ENCODE measurements at regions not wholly inside any gene's neighbourhood (a gene's known extent, or its start where the extent isn't known, plus 50 kb on each side); places are given as distances from the start of the nearest gene placed in this dataset.
"Not testable (repeated sequence)": the region's sequence is repeated elsewhere in the genome, so short reads cannot be mapped to it uniquely, and the experiment has no call there.

- H3K4me3 ChIP-seq (ENCODE audit: low read depth, low read length); H3K9me3 ChIP-seq (ENCODE audit: control insufficient read depth, insufficient read depth, low read length); H3K4me1 ChIP-seq (ENCODE audit: control insufficient read depth, insufficient read depth, low read length); DNase-seq (ENCODE audit: low read depth in 4 of 6, low spot score in 6 of 6); H3K27me3 ChIP-seq (ENCODE audit: control insufficient read depth, insufficient read depth, low read length); H3K27ac ChIP-seq (ENCODE audit: low read depth, low read length); H3K36me3 ChIP-seq (ENCODE audit: control insufficient read depth, insufficient read depth, low read length): not testable (repeated sequence)
- 89% methylated on average over 1 of the region's 1 CpG for WGBS (ENCODE audit: insufficient coverage)
Observed at GRCh38 chr4:72864277-72864676, 205.2 kb downstream of the COX18 start.

DNA sequence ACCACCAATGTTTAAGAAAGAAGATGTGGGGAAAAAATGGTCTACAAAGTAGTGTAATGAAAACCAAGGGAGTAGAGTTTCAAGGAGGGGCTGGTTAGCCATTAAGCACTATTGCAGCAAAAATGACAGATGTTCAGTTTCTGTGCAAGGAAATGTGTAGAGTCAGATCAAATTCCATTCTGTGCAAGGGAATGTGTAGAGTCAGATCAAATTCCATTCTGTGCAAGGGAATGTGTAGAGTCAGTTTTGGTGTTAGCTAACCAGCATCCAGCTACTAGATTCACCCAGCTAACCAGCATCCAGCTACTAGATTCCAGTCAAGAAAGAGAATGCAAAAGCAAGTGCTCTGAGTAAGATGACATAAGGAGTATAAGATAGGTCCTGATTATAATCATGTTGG lies 208.8 kb downstream of the COX18 start:
- no peak overlapping the region for H3K4me3 ChIP-seq (ENCODE audit: low read depth, low read length)
- H3K36me3 ChIP-seq (ENCODE audit: control insufficient read depth, insufficient read depth, low read length), result no peaks in the 10 kb centered on the region
- DNase-seq (ENCODE audit: low read depth in 4 of 6, low spot score in 6 of 6), result no peak
- H3K27me3 ChIP-seq (ENCODE audit: control insufficient read depth, insufficient read depth, low read length), result no peaks in the 10 kb centered on the region
- no peaks in the 10 kb centered on the region for H3K4me1 ChIP-seq (ENCODE audit: control insufficient read depth, insufficient read depth, low read length)
- H3K27ac ChIP-seq (ENCODE audit: low read depth, low read length), result no peak overlapping the region
- H3K9me3 ChIP-seq (ENCODE audit: control insufficient read depth, insufficient read depth, low read length), result no peaks in the 10 kb centered on the region

DNA sequence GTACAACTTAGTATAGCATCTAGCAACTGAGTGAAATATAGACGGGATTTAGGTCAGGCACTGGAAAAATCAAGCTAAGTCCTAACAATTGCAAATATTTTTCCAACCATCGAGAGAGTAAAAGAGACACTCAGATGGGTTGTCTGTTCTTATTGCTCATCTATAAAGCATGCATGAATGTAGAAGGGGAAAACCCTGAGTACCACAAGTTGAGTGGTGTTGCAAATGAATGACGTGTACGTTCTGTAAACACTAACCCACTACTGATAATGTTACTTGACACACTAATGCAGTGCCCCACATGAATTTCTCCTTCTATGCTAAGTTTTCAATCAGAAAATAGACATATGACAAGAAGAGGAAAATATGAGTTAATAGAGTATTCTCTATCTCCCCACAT lies 211.2 kb downstream of the COX18 start:
- Histone ChIP-seq H3K9me3 (ENCODE audit: control insufficient read depth, insufficient read depth, low read length) (no peaks in the 10 kb centered on the region), H3K27ac (ENCODE audit: low read depth, low read length) (no peak overlapping the region), H3K4me1 (ENCODE audit: control insufficient read depth, insufficient read depth, low read length) (no peaks in the 10 kb centered on the region), H3K27me3 (ENCODE audit: control insufficient read depth, insufficient read depth, low read length) (no peaks in the 10 kb centered on the region), H3K36me3 (ENCODE audit: control insufficient read depth, insufficient read depth, low read length) (no peaks in the 10 kb centered on the region), H3K4me3 (ENCODE audit: low read depth, low read length) (no peak overlapping the region)
- WGBS (ENCODE audit: insufficient coverage), result no CpG with 5 or more reads among the region's 4 CpGs
- no peak for DNase-seq (ENCODE audit: low read depth in 4 of 6, low spot score in 6 of 6)

GRCh38 chr4:72857787-72858186 lies 211.7 kb downstream of the COX18 start:
- H3K36me3 ChIP-seq (ENCODE audit: control insufficient read depth, insufficient read depth, low read length), result no peaks in the 10 kb centered on the region
- H3K27ac ChIP-seq (ENCODE audit: low read depth, low read length), result no peak overlapping the region
- no peaks in the 10 kb centered on the region for H3K27me3 ChIP-seq (ENCODE audit: control insufficient read depth, insufficient read depth, low read length)
- H3K9me3 ChIP-seq (ENCODE audit: control insufficient read depth, insufficient read depth, low read length), result no peaks in the 10 kb centered on the region
- H3K4me1 ChIP-seq (ENCODE audit: control insufficient read depth, insufficient read depth, low read length), result no peaks in the 10 kb centered on the region
- no CpG with 5 or more reads among the region's 2 CpGs for WGBS (ENCODE audit: insufficient coverage)
- DNase-seq (ENCODE audit: low read depth in 4 of 6, low spot score in 6 of 6), result no peak
- H3K4me3 ChIP-seq (ENCODE audit: low read depth, low read length), result no peak overlapping the region

DNA sequence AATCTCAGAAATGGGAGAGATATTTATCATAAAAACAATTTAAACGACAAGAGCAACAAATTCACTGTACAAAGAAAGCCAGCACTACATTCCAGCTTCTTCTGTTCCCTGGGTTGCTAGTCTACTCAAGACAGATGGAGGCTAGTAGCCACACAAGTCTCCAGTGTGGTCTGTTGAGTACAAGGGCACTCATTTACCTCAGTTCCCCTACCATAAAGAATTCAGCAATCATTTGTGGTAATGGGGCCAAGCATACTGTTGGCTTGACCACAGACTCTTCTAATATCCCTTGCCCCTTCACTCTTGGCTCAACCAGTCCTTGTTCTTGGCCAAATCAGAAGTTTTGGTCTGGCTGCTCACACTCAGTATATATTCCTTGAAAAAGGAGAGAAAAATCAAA lies 212.3 kb downstream of the COX18 start:
- no peaks in the 10 kb centered on the region for H3K4me1 ChIP-seq (ENCODE audit: control insufficient read depth, insufficient read depth, low read length)
- DNase-seq (ENCODE audit: low read depth in 4 of 6, low spot score in 6 of 6), result no peak
- H3K36me3 ChIP-seq (ENCODE audit: control insufficient read depth, insufficient read depth, low read length), result no peaks in the 10 kb centered on the region
- no CpG with 5 or more reads among the region's 1 CpG for WGBS (ENCODE audit: insufficient coverage)
- no peaks in the 10 kb centered on the region for H3K9me3 ChIP-seq (ENCODE audit: control insufficient read depth, insufficient read depth, low read length)
- no peaks in the 10 kb centered on the region for H3K27me3 ChIP-seq (ENCODE audit: control insufficient read depth, insufficient read depth, low read length)
- H3K27ac ChIP-seq (ENCODE audit: low read depth, low read length), result no peak overlapping the region
- H3K4me3 ChIP-seq (ENCODE audit: low read depth, low read length), result no peak overlapping the region

DNA sequence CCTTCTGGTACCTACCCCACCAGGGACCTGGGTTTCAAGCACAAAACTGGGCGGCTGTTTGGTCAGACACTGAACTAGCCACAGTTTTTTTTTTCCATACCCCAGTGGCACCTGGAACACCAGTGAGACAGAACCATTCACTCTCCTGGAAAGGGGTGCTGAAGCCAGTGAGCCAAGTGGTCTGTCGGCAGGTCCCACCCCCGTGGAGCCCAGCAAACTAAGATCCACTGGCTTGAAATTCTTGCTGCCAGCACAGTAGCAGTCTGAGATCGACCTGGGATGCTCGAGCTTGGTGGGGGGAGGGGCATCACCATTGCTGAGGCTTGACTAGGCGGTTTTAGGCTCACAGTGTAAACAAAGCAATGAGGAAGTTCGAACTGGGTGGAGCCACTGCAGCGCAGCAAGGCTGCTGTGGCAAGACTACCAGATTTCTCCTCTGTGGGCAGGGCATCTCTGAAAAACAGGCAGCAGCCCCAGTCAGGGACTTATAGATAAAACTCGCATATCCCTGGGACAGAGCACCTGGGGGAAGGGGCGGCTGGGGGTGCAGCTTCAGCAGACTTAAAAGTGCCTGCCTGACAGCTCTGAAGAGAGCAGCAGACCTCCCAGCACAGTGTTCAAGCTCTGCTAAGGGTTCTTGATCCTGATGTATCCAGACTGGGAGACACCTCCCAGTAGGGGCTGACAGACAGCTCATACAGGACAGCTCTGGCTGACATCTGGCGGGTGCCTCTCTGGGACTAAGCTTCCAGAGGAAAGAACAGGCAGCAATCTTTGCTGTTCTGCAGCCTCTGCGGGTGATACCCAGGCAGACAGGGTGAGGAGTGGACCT lies 223.0 kb downstream of the COX18 start:
- no peak overlapping the region for H3K27ac ChIP-seq (ENCODE audit: low read depth, low read length)
- WGBS (ENCODE audit: insufficient coverage), result 78% methylated on average over 11 of the region's 12 CpGs
- DNase-seq (ENCODE audit: low read depth in 4 of 6, low spot score in 6 of 6), result no peak

DNA sequence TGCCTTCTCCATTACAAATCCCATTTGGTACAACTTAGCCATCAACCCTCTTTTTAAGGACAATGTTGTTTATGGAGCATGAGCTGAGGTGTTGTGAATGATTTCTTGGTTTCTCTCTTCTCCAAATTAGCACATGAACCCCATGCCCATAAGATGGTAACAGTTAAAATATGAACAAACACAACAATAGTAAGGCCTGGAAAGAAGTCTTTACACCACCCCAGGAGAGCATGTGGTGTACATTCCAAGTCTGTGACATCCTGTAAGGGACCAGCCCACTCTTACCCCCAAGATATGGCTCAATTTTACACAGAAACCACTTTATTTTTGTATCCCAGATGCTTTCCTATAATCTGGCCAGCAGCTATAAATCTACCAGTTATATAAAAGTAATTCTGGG lies 226.1 kb downstream of the COX18 start:
- Histone ChIP-seq H3K36me3 (ENCODE audit: control insufficient read depth, insufficient read depth, low read length) (no peaks in the 10 kb centered on the region), H3K4me3 (ENCODE audit: low read depth, low read length) (no peak overlapping the region), H3K27me3 (ENCODE audit: control insufficient read depth, insufficient read depth, low read length) (no peaks in the 10 kb centered on the region), H3K4me1 (ENCODE audit: control insufficient read depth, insufficient read depth, low read length) (no peaks in the 10 kb centered on the region), H3K9me3 (ENCODE audit: control insufficient read depth, insufficient read depth, low read length) (no peaks in the 10 kb centered on the region), H3K27ac (ENCODE audit: low read depth, low read length) (no peak overlapping the region)
- DNase-seq (ENCODE audit: low read depth in 4 of 6, low spot score in 6 of 6), result no peak

More for the DNA sequence above, 223.0 kb downstream of the COX18 start:
- no peaks in the 10 kb centered on the region for H3K36me3 ChIP-seq (ENCODE audit: control insufficient read depth, insufficient read depth, low read length)
- H3K9me3 ChIP-seq (ENCODE audit: control insufficient read depth, insufficient read depth, low read length), result no peaks in the 10 kb centered on the region
- no peaks in the 10 kb centered on the region for H3K27me3 ChIP-seq (ENCODE audit: control insufficient read depth, insufficient read depth, low read length)
- H3K4me1 ChIP-seq (ENCODE audit: control insufficient read depth, insufficient read depth, low read length), result no peaks in the 10 kb centered on the region
- H3K4me3 ChIP-seq (ENCODE audit: low read depth, low read length), result no peak overlapping the region

GRCh38 chr4:72842323-72842722 lies 227.2 kb downstream of the COX18 start:
- H3K27ac ChIP-seq (ENCODE audit: low read depth, low read length), result no peak overlapping the region
- no peak for DNase-seq (ENCODE audit: low read depth in 4 of 6, low spot score in 6 of 6)
- H3K4me1 ChIP-seq (ENCODE audit: control insufficient read depth, insufficient read depth, low read length), result no peaks in the 10 kb centered on the region
- no peaks in the 10 kb centered on the region for H3K27me3 ChIP-seq (ENCODE audit: control insufficient read depth, insufficient read depth, low read length)
- H3K4me3 ChIP-seq (ENCODE audit: low read depth, low read length), result no peak overlapping the region
- no peaks in the 10 kb centered on the region for H3K36me3 ChIP-seq (ENCODE audit: control insufficient read depth, insufficient read depth, low read length)
- H3K9me3 ChIP-seq (ENCODE audit: control insufficient read depth, insufficient read depth, low read length), result no peaks in the 10 kb centered on the region

DNA sequence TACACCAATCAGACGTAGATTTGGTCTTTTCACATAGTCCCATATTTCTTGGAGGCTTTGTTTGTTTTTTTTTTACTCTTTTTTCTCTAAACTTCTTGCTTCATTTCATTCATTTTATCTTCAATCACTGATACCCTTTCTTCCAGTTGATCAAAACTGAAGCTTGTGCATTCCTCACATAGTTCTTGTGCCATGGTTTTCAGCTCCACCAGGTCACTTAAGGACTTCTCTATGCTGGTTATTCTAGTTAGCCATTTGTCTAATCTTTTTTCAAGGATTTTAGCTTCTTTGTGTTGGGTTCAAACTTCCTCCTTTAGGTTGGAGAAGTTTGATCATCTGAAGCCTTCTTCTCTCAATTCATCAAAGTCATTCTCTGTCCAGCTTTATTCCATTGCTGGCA lies 229.3 kb downstream of the COX18 start:
- H3K27me3 ChIP-seq (ENCODE audit: control insufficient read depth, insufficient read depth, low read length); H3K4me1 ChIP-seq (ENCODE audit: control insufficient read depth, insufficient read depth, low read length); H3K9me3 ChIP-seq (ENCODE audit: control insufficient read depth, insufficient read depth, low read length); H3K27ac ChIP-seq (ENCODE audit: low read depth, low read length); H3K4me3 ChIP-seq (ENCODE audit: low read depth, low read length); DNase-seq (ENCODE audit: low read depth in 4 of 6, low spot score in 6 of 6); H3K36me3 ChIP-seq (ENCODE audit: control insufficient read depth, insufficient read depth, low read length): not testable (repeated sequence)
- WGBS (ENCODE audit: insufficient coverage), result no CpG with 5 or more reads among the region's 1 CpG

DNA sequence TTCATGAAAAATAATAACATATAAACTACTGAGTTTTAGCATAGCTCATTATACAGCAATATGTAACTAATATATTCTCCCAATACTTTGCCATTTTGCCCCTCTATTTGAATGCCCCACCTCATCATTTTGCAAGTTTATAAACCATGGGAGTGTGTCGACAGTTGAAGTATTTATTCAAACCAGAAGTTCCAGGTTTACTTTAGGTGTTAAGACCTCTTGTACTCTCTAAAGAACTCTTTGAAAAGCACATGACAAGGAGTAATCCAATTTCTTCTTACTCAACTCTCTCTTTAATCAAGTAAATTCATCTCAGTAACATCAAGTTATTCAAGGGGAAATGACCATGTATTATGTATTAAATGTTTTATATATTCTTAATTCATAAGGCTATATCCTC lies 240.7 kb downstream of the COX18 start:
- Histone ChIP-seq H3K36me3 (ENCODE audit: control insufficient read depth, insufficient read depth, low read length) (no peaks in the 10 kb centered on the region), H3K4me3 (ENCODE audit: low read depth, low read length) (no peak overlapping the region), H3K4me1 (ENCODE audit: control insufficient read depth, insufficient read depth, low read length) (no peaks in the 10 kb centered on the region), H3K27ac (ENCODE audit: low read depth, low read length) (no peak overlapping the region), H3K27me3 (ENCODE audit: control insufficient read depth, insufficient read depth, low read length) (no peaks in the 10 kb centered on the region), H3K9me3 (ENCODE audit: control insufficient read depth, insufficient read depth, low read length) (no peaks in the 10 kb centered on the region)
- no CpG with 5 or more reads among the region's 1 CpG for WGBS (ENCODE audit: insufficient coverage)
- no peak for DNase-seq (ENCODE audit: low read depth in 4 of 6, low spot score in 6 of 6)

All from spinal cord (tissue), 9 donors.